Endothelial cell of umbilical vein (primary cell): ENCODE measurements at regions not wholly inside any gene's neighbourhood (a gene's known extent, or its start where the extent isn't known, plus 50 kb on each side); places are given as distances from the start of the nearest gene placed in this dataset.
A peak's percentile ranks its signal among the peaks of the same experiment; 100 is the strongest.

Experiments
- BruUV-seq: library from RNA; stranded (reverse); fragments of 400-500 nt; replicated peaks from 2 replicates; lab custom pipeline; 2021; lab: Mats Ljungman, UMichigan
- CTCF ChIA-PET: fragments of 300-600, 350-600 bp; sonication (Branson Sonifier 250); formaldehyde crosslinking; loops from one replicate; lab custom pipeline; 2021; ENCODE audit warnings: antibody characterized with exemption, inconsistent platforms; lab: Charles Lee
- POLR2A ChIA-PET: fragments of 300-600, 350-600 bp; sonication (Branson Sonifier 250); formaldehyde crosslinking; loops from one replicate; lab custom pipeline; 2021; ENCODE audit warnings: antibody characterized with exemption, inconsistent platforms; lab: Charles Lee
- DNase-seq: peaks from one replicate; pipeline ENCODE4 v3.0.0-alpha.2; 2011; ENCODE audit warnings: low read depth, low spot score
- FAIRE-seq: peaks from 2 replicates; lab custom pipeline; 2011; peaks lifted over from hg19 to GRCh38; lab: Jason Lieb, UNC
- H2AFZ ChIP-seq: 2 replicates; pipeline ENCODE4 v1.6.0; 2012; ENCODE audit warnings: low read depth, low read length, control low read depth, inconsistent platforms
- H3K27ac ChIP-seq: 2 replicates; pipeline ENCODE4 v1.5.1; 2011; ENCODE audit warnings: low read depth, mild to moderate bottlenecking, control low read depth, low read length, moderate library complexity; ENCODE audit not compliant: insufficient read depth
- H3K27me3 ChIP-seq, 2 experiments: 2 replicates each; pipeline versions ENCODE4 v1.6.0 to v1.6.1; 2011; ENCODE audit warnings: low read length in 2 of 2, mixed read lengths in 1 of 2; ENCODE audit not compliant: control insufficient read depth in 2 of 2, insufficient read depth in 2 of 2
- H3K36me3 ChIP-seq, 2 experiments: 2 replicates in 1 of 2; 3 replicates in 1 of 2; pipeline ENCODE4 v1.5.1; 2011; ENCODE audit warnings: low read length in 2 of 2, mild to moderate bottlenecking in 1 of 2, moderate library complexity in 1 of 2; ENCODE audit not compliant: control insufficient read depth in 2 of 2, insufficient read depth in 2 of 2; ENCODE audit errors: extremely low read depth in 1 of 2
- H3K4me1 ChIP-seq: 3 replicates; pipeline ENCODE4 v1.5.1; 2011; ENCODE audit warnings: mild to moderate bottlenecking, low read length; ENCODE audit not compliant: control insufficient read depth, insufficient read depth; ENCODE audit errors: extremely low read depth
- H3K4me2 ChIP-seq: 2 replicates; pipeline ENCODE4 v1.6.1; 2011; ENCODE audit warnings: low read length, control low read depth, mixed read lengths; ENCODE audit not compliant: insufficient read depth
- H3K4me3 ChIP-seq, 3 experiments: fragments of 200-600 bp in 1 of 3; sonication (generic), shearing (Covaris generic) in 1 of 3; replicated peaks in 1 of 3; 2 replicates each; pipeline ENCODE4 v1.5.1; 2011 to 2016; ENCODE audit warnings: control low read depth in 3 of 3, low read length in 3 of 3, mild to moderate bottlenecking in 2 of 3, inconsistent platforms in 1 of 3, low read depth in 1 of 3, moderate library complexity in 1 of 3; ENCODE audit not compliant: insufficient read depth in 1 of 3
- H3K79me2 ChIP-seq: 2 replicates; pipeline ENCODE4 v1.6.0; 2012; ENCODE audit warnings: low read length, inconsistent platforms; ENCODE audit not compliant: control insufficient read depth, insufficient read depth
- H3K9ac ChIP-seq: replicated peaks from 2 replicates; pipeline ENCODE3; 2011; ENCODE audit warnings: low read length, control low read depth; ENCODE audit not compliant: insufficient read depth; ENCODE audit errors: extremely low read depth
- H3K9me1 ChIP-seq: replicated peaks from 3 replicates; pipeline ENCODE4 v1.6.0; 2011; ENCODE audit warnings: mild to moderate bottlenecking, low read length; ENCODE audit not compliant: control insufficient read depth, insufficient read depth; ENCODE audit errors: extremely low read depth
- H3K9me3 ChIP-seq: replicated peaks from 2 replicates; pipeline ENCODE4 v1.5.1; 2012; ENCODE audit warnings: low read length, inconsistent platforms; ENCODE audit not compliant: control insufficient read depth, insufficient read depth
- H4K20me1 ChIP-seq: replicated peaks from 2 replicates; pipeline ENCODE3; 2011; ENCODE audit warnings: mild to moderate bottlenecking, low read length; ENCODE audit not compliant: control insufficient read depth, insufficient read depth; ENCODE audit errors: extremely low read depth
- EZH2 ChIP-seq: IDR thresholded peaks from 2 replicates; pipeline ENCODE4 v1.6.1; 2012; ENCODE audit warnings: borderline replicate concordance, low read depth, mild to moderate bottlenecking, moderate library complexity, low read length, inconsistent platforms; ENCODE audit not compliant: severe bottlenecking
- FOS ChIP-seq: IDR thresholded peaks from 2 replicates; pipeline ENCODE4 v1.6.1; 2011; ENCODE audit warnings: mild to moderate bottlenecking, low read length, moderate library complexity, borderline replicate concordance; ENCODE audit not compliant: insufficient read depth
- GATA2 ChIP-seq: IDR thresholded peaks from 2 replicates; pipeline ENCODE4 v1.7.0; 2011; ENCODE audit warnings: low read depth, mild to moderate bottlenecking, moderate library complexity, mixed read lengths, low read length; ENCODE audit not compliant: insufficient read length, insufficient read depth
- JUN ChIP-seq: IDR thresholded peaks from 2 replicates; pipeline ENCODE4 v1.6.1; 2011; ENCODE audit warnings: borderline replicate concordance, low read depth; ENCODE audit not compliant: insufficient read length, insufficient read depth
- MYC ChIP-seq: IDR thresholded peaks from one replicate; pipeline ENCODE4 v1.6.1; 2011; ENCODE audit warnings: mild to moderate bottlenecking, low read depth, low read length
- POLR2AphosphoS5 ChIP-seq: IDR thresholded peaks from 2 replicates; pipeline ENCODE4 v1.6.1; 2012; ENCODE audit warnings: low read depth, mild to moderate bottlenecking, control low read depth, low read length, moderate library complexity; ENCODE audit not compliant: insufficient read depth
- dilution Hi-C: fragments of 300-500 bp; cut with MboI; formaldehyde crosslinking; loops from one replicate; pipeline ENCODE4 v1.15.0; 2019; ENCODE audit warnings: low sequenced_read_pairs; ENCODE audit not compliant: extremely low pct_ligation_motif_present
- intact Hi-C: fragments of 100-400 bp; cut with micrococcal nuclease; formaldehyde crosslinking; loops from one replicate; pipeline ENCODE4 v1.10.0; 2022
- TF ChIP-seq, protein P1 (sequence below), 2 donors: IDR thresholded peaks; 1 replicate in 1 of 2; 2 replicates in 1 of 2; pipeline ENCODE4 v1.5.1; 2011; ENCODE audit warnings: low read length in 2 of 2, mild to moderate bottlenecking in 2 of 2, moderate library complexity in 2 of 2, control low read depth in 1 of 2, inconsistent platforms in 1 of 2, low read depth in 1 of 2; ENCODE audit not compliant: insufficient read depth in 1 of 2; ENCODE audit errors: extremely low read depth in 1 of 2
- TF ChIP-seq, protein P2 (sequence below): IDR thresholded peaks from 2 replicates; pipeline ENCODE4 v1.6.1; 2011; ENCODE audit not compliant: insufficient read depth, insufficient read length

DNA sequence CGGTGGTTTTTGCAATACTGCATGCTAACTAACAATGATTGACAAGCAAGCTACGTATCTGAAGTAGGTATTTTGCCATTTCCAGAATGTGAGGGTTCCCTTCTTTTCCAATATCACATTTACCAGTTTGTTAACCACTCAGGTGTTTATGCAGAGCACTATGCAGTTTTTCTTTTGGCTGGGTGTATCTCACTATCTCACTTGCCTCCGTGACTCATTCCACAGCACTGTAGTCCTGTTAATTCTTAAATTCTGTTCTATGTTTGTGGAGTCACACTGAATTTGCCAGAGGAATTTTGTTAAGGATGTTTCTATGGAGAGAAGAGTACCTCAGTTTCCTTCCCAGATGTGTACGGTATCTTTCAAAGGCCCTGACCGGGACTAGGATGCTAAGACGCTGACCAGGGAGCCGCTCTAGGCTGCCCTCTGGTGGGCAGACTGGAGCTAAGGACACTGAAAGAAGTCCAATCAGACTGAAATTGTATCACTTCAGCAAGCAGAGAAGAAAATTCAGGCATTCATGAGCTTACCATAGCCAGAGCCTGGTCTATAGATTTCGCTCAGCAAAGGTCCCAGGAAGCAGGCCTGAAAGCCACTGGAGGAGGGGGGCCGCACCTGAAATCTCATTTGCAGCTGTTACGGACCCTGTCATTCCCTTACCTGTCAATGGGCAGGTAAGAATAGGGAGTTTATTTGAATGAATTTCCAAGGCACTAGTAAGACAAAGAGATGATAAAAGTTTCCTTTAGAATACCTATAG is 388.4 kb upstream of the SPOCK3 start:
- peak; percentile 53 for DNase-seq
- no peaks in the 10 kb centered on the region for H3K79me2 ChIP-seq
- peak; percentile 92 for FAIRE-seq
- BruUV-seq: no TSS peak
- H2AFZ ChIP-seq: peak overlapping the region; percentile 66
- CTCF ChIA-PET: interaction anchor here (0.6 to 1.9 kb wide), 42 partner anchors 9 to 1460 kb away, joined by 3 to 27 read pairs (median 4); no protein-coding TSS in a partner anchor
- no peaks in the 10 kb centered on the region for H3K4me1 ChIP-seq
- no peak overlapping the region for H3K9ac ChIP-seq
- H4K20me1 ChIP-seq: no peaks in the 10 kb centered on the region
- no peak overlapping the region for H3K4me3 ChIP-seq
- no peaks in the 10 kb centered on the region for H3K9me1 ChIP-seq
- POLR2A ChIA-PET: no interaction called here
- H3K27ac ChIP-seq: no peak overlapping the region
- TF ChIP-seq, protein P1, sequence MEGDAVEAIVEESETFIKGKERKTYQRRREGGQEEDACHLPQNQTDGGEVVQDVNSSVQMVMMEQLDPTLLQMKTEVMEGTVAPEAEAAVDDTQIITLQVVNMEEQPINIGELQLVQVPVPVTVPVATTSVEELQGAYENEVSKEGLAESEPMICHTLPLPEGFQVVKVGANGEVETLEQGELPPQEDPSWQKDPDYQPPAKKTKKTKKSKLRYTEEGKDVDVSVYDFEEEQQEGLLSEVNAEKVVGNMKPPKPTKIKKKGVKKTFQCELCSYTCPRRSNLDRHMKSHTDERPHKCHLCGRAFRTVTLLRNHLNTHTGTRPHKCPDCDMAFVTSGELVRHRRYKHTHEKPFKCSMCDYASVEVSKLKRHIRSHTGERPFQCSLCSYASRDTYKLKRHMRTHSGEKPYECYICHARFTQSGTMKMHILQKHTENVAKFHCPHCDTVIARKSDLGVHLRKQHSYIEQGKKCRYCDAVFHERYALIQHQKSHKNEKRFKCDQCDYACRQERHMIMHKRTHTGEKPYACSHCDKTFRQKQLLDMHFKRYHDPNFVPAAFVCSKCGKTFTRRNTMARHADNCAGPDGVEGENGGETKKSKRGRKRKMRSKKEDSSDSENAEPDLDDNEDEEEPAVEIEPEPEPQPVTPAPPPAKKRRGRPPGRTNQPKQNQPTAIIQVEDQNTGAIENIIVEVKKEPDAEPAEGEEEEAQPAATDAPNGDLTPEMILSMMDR (IDR thresholded peaks at IDR 0.05; ENCODE audit: extremely low read depth in 1 of 2, insufficient read depth in 1 of 2, low read depth in 1 of 2, low read length in 2 of 2): peak; percentile 78 to 91
- no peak for TF ChIP-seq POLR2AphosphoS5
- no peaks in the 10 kb centered on the region for H3K27me3 ChIP-seq
- intact Hi-C loops (loop anchor here (1.0 kb wide), 4 partner anchors 455 to 1456 kb away; no protein-coding TSS in a partner anchor), dilution Hi-C loops (no loop called here)
- H3K4me2 ChIP-seq: no peak overlapping the region
- no peaks in the 10 kb centered on the region for H3K36me3 ChIP-seq
- H3K9me3 ChIP-seq: no peaks in the 10 kb centered on the region

DNA sequence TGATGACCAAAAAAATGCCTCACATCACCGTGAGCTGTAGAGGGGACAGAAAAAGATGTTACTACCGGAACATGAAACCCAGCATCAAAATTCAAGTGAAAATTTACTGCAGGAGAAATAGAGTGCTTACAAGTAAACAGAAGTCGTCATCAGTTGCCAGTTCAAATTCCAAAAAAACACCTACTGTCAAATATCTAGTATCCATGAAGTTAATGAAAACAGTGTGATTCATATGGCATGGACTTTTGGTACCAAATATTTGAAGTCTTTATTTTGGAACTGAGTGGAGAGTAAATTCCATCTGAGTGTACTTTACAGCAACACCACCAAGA is 388.9 kb upstream of the SPOCK3 start:
- Histone ChIP-seq H4K20me1 (no peaks in the 10 kb centered on the region), H3K9me3 (no peaks in the 10 kb centered on the region), H3K4me3 (no peak overlapping the region), H3K9ac (no peak overlapping the region), H2AFZ (no peak overlapping the region), H3K4me2 (no peak overlapping the region), H3K36me3 (no peaks in the 10 kb centered on the region), H3K27ac (no peak overlapping the region), H3K27me3 (no peaks in the 10 kb centered on the region), H3K79me2 (no peaks in the 10 kb centered on the region), H3K9me1 (no peaks in the 10 kb centered on the region), H3K4me1 (no peaks in the 10 kb centered on the region)
- ChIA-PET POLR2A (no interaction called here), CTCF (interaction anchor here (0.6 to 1.9 kb wide), 40 partner anchors 10 to 1461 kb away, joined by 3 to 27 read pairs (median 4); no protein-coding TSS in a partner anchor)
- no TSS peak for BruUV-seq
- FAIRE-seq (no peak), DNase-seq (no peak)
- intact Hi-C loops: no loop called here
- TF ChIP-seq GATA2 (no peak), JUN (no peak), FOS (no peak), EZH2 (no peak), MYC (no peak)
- TF ChIP-seq, protein P2, sequence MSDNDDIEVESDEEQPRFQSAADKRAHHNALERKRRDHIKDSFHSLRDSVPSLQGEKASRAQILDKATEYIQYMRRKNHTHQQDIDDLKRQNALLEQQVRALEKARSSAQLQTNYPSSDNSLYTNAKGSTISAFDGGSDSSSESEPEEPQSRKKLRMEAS: no peak
- dilution Hi-C loops: no loop called here
